ENCODE measurements at regions not wholly inside any gene's neighbourhood (a gene's known extent, or its start where the extent isn't known, plus 50 kb on each side); places are given as distances from the start of the nearest gene placed in this dataset.

DNA sequence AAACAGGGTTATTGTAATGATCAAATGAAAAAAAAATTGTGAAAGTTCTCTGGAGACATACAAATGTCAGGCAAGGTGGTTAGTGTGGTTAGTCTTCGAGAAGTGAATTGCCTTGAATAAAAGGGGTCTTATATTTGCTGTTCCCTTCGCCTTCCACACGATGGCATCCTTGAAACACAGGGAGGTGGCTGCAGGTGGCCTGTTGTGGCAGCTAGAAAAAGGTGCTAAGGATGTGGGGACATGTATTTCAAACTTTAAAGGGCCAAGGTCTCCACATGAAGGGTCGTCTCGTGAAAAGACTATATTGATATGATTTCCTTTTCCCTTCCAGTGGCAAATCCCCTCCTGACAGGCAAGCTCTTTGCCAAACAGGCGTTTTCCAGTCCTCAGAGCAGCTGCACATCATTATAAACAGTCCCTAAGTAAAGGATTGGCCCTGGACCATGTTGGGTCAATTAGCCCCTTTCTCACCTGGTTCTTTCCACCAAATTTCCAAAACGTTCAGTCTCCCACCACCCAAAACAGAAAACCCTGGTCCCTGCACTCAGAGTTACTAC, 68.5 kb downstream of the COPS8 start:
- intact Hi-C loops (cut with DNase I): loop anchor here (10.0 kb wide), 5 partner anchors 59 to 591 kb away; partner anchors contain the start of gene COL6A3 (in 1 of the 4)
- WGBS, 3 donors: 28 to 35% (median 34%) methylated on average over 7 of the region's 7 CpGs
- Histone ChIP-seq H3K27ac (no peak overlapping the region), H3K4me3 (no peak overlapping the region), H3K4me1 (ENCODE audit: insufficient read depth) (peaks cover 5% of the 10 kb centered on the region), H3K36me3 (no peaks in the 10 kb centered on the region), H3K27me3 (no peaks in the 10 kb centered on the region), H3K9me3 (no peaks in the 10 kb centered on the region)
- DNase-seq: peak in 4 of 5 donors; percentile 42 to 63 (median 54)
- TF ChIP-seq CTCF (IDR thresholded peaks at IDR 0.05): peak; percentile 27 to 78 (median 65)
- TF ChIP-seq POLR2A (IDR thresholded peaks at IDR 0.05): no peak
- no peak for TF ChIP-seq EP300 (IDR thresholded peaks at IDR 0.05)

GRCh38 chr2:237154884-237155851, 69.5 kb downstream of the COPS8 start:
- Histone ChIP-seq H3K9me3 (no peaks in the 10 kb centered on the region), H3K4me3 (no peak overlapping the region), H3K27ac (peak overlapping the region in 1 of 2 donors; percentile 43), H3K4me1 (ENCODE audit: insufficient read depth) (peaks cover 5% of the 10 kb centered on the region), H3K27me3 (no peaks in the 10 kb centered on the region), H3K36me3 (no peaks in the 10 kb centered on the region)
- intact Hi-C loops (cut with DNase I): loop anchor here (5.0 to 10.0 kb wide), 6 partner anchors 60 to 590 kb away; partner anchors contain the start of gene COL6A3 (in 2 of the 4)
- WGBS, 3 donors: 82 to 86% (median 85%) methylated on average over 11 of the region's 11 CpGs
- no peak for DNase-seq
- no peak for TF ChIP-seq POLR2A (IDR thresholded peaks at IDR 0.05)
- TF ChIP-seq EP300 (IDR thresholded peaks at IDR 0.05): no peak
- no peak for TF ChIP-seq CTCF (IDR thresholded peaks at IDR 0.05)

GRCh38 chr2:237156031-237156856, 70.6 kb downstream of the COPS8 start:
- Histone ChIP-seq H3K9me3 (no peaks in the 10 kb centered on the region), H3K4me1 (ENCODE audit: insufficient read depth) (peaks cover 5% of the 10 kb centered on the region), H3K4me3 (no peak overlapping the region), H3K27me3 (no peaks in the 10 kb centered on the region), H3K27ac (peak overlapping the region; percentile 53 to 71), H3K36me3 (no peaks in the 10 kb centered on the region)
- intact Hi-C loops (cut with DNase I): loop anchor here (5.0 to 10.0 kb wide), 6 partner anchors 61 to 589 kb away; partner anchors contain the start of gene COL6A3 (in 2 of the 4)
- 48 to 60% (median 51%) methylated on average over 30 of the region's 30 CpGs for WGBS, 3 donors
- no peak for TF ChIP-seq CTCF (IDR thresholded peaks at IDR 0.05)
- no peak for TF ChIP-seq POLR2A (IDR thresholded peaks at IDR 0.05)
- TF ChIP-seq EP300 (IDR thresholded peaks at IDR 0.05): no peak
- DNase-seq: peak; percentile 68 to 80 (median 75)

Data from ovary (tissue), 7 donors.